AG08395 (cell line): ENCODE measurements at regions not wholly inside any gene's neighbourhood (a gene's known extent, or its start where the extent isn't known, plus 50 kb on each side); places are given as distances from the start of the nearest gene placed in this dataset.
"Not testable (repeated sequence)": the region's sequence is repeated elsewhere in the genome, so short reads cannot be mapped to it uniquely, and the experiment has no call there.

Experiments used
- DNase-seq: peaks from one replicate; pipeline ENCODE4 v3.0.0; 2012; ENCODE audit warnings: mixed read lengths, low spot score

DNA sequence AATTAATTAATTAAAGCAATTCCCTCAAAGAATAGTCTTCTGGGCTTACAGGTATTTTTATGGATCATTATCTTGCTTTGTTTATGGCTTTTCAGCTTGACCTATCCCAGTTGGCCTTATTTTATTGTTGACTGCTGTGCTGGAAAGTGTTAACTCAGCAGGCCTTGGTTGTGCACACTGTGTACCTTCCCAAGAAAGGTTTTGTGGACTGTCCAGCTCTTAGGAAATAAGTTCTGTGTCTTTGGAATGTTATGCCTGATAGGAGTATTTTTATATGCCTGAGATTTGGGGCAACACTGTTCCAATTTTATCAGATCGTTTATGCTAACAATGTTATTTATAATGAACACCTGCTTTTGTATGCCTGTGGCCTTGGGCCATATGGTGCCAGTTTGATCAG lies 671.9 kb upstream of the ZNF804A start:
- DNase-seq = no peak

DNA sequence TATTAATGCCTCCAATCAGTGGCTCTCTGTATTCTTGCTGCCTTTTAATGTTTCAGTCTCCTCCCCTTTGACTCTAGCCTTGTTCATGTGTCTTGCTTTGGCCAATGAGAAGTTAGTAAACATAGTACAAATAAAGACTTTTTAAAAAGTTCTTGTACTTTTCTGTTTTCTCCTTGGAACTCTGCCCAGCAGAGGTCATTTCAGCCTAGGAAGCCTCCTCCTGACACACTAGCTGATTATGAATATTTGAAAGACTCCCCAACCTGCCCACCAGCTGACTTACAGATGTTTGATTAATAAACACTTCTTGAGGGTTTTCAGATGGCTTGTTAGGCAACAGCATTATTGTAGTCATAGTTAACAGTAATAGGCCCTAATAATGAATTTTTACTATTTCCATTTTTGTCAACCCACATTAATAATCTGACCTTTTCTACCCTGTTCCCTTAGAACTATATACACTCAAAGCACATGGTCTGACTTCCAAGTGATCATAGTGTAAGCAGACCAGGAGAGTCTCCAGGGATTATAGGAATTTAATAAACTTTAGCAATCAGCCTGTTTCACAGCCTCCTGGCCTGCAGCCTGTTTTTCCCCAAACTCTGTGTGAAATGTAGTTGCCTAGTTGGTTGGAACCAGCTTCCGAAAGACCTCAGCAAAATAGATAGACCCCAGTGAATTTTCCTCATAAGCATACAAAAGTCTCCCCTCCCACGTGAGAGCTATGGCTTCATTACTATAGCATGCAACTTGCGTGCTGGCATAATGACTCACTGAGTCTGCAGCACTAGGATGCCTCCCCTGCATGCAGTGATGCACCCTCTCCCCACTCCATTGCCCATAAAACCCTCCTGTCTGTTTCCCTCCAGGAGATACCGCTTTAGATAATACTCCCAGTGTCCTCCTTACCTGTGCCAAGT lies 670.7 kb upstream of the ZNF804A start:
- peak; percentile 1 for DNase-seq

DNA sequence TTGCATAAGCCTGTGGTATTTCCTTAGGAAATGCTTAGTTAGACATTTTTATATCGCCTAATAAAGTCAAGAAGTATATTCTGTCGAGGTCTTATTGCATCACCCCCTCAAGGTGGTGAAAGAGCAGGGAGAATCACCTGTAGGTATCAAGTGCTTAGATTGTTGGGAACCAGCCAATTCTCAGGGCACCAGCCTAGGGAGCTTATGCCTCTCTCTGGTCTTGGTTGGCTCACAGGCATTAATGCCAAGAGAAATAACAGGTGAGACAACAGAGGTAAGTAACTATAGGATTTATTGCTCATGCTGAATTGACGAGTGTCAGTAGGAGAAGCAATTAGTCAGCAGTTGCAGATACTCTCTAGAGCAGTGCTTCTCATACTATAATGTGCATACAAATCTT lies 663.3 kb upstream of the ZNF804A start:
- DNase-seq = no peak

DNA sequence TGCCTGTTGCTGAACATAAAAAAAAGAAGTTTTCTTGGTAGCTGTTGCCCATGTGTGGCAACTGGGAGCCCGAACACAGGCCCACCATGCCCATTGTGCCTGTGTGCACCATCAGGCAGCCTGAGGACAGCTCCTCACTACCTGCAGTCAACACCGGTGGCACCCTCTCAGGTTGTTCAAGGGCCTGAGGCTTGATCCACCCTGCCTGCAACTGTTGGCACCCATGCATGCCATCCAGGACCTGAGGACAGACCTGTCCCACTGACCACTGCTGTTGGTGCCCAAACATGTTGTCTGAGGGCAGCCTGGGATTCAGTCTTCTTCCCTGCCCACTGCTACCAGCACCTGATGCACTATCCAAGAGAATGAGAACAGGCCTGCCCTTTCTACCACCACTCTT lies 661.1 kb upstream of the ZNF804A start:
- no peak for DNase-seq

DNA sequence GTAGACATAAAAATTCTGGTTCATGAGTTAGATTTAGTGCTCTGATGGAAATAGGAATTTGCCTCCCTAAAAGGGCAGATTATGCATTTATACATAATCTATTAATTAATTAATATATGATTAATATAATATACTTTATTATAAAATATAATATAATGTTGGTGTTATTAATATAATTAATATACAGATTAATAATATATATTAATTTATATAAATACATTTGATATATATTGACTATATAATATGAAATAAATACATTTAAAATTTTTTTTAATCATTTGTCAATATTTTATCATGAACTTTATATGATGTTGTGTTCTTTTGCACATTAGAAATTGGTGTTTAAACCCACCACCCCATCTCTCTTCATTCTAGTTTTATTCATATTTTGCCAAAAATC lies 652.1 kb upstream of the ZNF804A start:
- DNase-seq = no peak

DNA sequence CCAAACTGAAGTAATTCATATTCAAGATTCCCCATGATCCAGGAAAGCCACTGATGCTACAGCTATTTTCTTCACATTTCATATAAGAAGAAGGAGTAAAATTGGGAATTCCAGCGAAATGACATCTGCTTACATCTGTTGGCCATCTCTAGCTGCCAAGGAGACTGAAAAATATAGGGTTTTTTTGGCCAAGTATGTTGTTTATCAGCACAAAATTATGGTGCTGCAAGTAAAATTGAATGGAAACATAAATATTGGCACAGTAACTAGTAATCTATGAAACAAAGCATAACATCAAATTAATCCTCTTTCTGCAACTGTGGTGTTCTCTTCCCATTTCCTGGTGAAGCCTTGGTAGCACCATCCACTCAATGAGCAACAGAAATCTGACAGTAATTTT lies 649.5 kb upstream of the ZNF804A start:
- DNase-seq = no peak

DNA sequence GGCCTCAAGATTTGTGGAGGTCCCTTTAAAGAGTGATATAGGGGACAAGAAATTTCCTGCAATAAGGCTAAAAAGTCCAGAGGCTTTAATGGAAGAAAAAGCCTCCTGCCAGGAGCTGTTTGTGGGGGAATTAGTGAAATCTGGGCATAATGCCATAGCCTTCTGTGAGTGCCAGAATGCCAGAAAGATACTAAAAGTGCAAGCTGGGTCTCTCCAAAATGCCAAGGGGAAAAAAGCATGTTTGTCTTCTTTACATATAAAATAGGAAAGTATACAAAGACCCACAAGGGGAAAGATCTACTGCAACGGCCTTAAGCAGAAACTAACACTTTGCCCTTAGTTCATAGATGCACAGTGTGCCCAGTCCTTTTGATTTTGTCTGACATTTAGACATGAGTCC lies 647.7 kb upstream of the ZNF804A start:
- DNase-seq = no peak

DNA sequence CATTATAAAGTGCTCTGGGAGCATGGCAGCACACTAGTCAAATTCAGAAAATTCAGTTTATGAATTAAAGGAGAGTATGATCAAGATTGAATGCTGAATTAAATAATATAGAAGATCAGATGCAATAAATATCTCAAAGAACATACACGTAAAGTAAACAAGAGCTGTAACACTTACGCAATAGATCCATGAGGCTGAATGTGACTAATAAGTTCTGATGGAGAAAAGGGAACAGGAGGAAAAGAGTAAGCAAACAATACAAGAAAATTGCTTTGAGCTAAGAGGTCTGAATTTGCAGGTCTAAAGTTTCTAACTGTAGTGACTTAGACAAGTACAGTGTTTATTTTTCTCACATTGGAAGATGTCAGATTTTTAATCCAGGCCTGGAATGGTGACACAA lies 646.7 kb upstream of the ZNF804A start:
- no peak for DNase-seq

DNA sequence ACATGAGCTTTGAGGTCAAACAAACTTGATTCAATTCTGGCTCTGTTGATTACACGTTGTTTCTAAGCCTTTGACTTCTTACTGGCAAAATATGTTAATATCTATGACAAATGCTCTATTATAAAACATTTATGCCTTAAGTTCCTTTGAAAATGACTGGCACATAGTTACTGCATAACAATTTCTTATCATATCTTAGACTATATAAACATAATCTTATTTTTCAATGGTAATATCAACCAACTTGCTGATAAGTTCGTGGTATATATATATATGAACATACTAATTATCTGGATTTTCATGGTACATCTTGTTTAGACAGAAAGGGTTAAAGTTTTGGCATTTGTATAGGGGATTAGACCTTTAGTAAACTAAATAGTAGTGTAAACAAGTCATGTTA lies 645.6 kb upstream of the ZNF804A start:
- DNase-seq = no peak

DNA sequence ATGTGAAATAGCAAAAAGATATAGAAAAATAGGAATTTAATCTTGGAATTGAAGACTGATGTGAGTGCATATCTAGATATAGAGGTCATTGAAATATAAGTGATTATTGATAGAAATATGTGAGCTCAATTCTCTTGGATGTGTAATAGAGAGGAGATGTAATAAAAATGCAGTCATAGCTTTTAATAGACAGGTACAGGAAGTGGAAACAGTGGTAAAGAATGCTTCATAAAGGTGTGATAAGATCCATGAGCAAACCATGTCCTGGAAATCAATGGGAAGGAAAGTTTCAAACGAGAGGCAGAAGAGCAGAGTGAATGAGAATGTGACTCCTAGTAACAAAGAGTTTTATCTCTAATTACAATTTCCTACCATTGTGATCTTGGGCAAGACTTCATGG lies 634.7 kb upstream of the ZNF804A start:
- DNase-seq = no peak

DNA sequence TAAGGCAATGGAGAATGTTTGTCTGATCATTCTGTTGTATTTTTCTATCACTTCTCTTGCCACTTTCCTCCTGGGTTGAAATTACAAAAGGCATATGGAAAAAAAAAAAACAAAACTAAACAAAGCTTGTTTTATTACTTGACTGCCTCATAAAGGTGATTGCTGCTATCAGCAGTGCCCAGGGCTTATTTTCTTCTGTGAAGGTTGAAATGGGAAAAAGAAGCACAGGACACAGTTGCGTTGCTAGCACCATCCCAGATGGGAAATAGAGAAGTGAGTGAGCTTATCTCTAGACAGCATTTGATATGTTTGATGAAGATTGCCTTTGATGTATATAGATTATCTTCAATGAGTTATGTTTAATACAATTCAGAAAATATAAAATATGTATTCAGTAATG lies 633.8 kb upstream of the ZNF804A start:
- no peak for DNase-seq

DNA sequence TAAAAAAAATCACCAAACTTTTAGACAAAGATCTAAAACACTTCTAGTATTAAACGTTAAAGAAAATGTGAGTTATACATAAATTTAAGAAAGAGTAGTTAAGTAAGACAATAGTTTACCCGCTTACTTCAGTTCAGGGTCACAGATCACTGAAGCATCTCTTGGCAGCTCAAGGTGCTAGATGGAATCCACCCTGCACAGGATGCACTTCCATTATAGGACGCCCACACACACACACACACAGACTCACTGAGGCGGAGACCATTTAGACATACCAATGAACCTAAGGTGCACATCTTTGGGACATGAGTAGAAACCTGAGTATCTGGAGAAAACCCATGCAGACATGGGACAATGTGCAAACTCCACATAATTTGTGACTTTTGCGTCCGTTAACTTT lies 630.6 kb upstream of the ZNF804A start:
- DNase-seq = no peak

DNA sequence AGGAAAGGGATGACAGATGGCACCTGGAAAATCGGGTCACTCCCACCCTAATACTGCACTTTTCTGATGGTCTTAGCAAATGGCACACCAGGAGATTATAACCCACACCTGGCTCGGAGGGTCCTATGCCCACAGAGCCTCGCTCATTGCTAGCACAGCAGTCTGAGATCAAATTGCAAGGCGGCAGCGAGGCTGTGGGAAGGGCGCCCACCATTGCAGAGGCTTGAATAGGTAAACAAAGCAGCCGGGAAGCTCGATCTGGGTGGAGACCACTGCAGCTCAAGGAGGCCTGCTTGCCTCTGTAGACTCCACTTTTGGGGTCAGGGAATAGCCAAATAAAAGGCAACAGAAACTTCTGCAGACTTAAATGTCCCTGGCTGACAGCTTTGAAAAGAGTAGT lies 622.7 kb upstream of the ZNF804A start:
- DNase-seq = not testable (repeated sequence)

DNA sequence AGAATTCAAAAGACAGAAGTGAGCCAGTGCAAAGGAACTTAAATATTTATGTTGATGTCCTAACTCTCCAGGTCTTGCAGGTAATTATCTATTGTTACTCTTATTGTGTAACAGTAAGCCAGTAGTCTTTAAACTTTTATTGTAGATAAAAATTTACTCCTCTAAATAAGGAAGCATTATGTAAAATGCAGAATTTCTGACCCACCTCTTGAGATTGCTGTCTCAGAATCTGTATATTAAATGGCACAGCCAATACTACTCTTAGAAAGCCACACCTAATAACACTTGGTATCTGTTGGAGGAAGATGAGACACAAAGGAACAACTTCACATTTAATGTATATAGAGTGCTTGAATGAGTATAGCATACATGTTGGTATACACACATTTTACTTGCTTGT lies 613.5 kb upstream of the ZNF804A start:
- DNase-seq = no peak

DNA sequence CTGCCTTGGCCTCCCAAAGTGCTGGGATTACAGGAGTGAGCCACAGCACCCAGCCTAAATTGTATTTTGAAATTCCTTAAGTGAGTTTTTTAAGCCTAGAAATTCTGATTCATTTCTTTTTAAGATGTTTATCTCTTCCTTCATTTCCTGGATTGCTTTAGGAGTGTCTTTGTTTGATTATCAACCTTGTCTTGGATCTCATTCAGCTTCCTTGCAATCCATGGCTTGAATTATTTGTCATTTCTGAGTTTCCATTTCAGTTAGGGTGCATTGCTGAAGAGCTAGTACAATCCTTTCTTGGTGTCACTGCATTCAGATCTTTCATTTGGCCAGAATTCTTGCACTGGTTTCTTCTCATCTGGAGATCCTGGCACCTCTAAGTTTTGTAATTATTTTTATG lies 606.4 kb upstream of the ZNF804A start:
- no peak for DNase-seq

DNA sequence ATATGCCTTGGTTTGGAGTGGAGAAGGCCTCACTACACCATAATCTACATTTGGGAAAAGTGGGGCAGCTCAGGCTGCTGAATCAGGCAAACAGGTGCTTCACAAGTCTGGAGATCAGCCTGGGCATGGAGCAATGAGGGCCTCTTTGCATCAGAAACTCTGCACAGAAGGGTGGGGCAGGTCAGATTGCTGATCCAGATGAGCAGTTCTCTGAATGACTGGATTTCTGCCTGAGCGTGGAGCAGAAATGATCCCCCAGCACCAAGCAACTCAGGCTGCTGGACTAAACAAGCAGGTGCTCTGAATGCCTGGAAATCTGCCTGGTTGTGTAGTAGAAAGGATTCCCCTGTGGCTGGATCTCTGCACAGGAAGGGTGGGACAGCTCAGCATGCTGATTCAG lies 605.3 kb upstream of the ZNF804A start:
- DNase-seq = no peak

DNA sequence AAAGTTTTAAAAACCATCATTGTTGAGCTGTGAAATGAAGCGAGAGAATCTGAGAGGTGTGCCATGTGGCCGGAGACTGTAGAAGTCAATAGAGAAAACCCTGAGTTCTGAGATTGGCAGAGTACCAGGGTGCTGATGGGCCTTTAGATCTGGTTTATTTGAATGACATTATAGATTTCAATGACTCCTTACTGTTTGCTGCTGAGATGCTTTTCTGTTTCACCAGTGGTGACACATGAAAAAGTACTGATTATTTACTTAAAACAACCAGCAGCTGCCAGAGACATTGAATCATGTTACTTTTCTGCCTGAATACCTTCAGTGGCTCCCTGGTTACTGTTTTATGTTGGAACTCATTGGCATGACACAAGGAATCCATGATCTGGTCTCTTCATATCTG lies 602.7 kb upstream of the ZNF804A start:
- no peak for DNase-seq

DNA sequence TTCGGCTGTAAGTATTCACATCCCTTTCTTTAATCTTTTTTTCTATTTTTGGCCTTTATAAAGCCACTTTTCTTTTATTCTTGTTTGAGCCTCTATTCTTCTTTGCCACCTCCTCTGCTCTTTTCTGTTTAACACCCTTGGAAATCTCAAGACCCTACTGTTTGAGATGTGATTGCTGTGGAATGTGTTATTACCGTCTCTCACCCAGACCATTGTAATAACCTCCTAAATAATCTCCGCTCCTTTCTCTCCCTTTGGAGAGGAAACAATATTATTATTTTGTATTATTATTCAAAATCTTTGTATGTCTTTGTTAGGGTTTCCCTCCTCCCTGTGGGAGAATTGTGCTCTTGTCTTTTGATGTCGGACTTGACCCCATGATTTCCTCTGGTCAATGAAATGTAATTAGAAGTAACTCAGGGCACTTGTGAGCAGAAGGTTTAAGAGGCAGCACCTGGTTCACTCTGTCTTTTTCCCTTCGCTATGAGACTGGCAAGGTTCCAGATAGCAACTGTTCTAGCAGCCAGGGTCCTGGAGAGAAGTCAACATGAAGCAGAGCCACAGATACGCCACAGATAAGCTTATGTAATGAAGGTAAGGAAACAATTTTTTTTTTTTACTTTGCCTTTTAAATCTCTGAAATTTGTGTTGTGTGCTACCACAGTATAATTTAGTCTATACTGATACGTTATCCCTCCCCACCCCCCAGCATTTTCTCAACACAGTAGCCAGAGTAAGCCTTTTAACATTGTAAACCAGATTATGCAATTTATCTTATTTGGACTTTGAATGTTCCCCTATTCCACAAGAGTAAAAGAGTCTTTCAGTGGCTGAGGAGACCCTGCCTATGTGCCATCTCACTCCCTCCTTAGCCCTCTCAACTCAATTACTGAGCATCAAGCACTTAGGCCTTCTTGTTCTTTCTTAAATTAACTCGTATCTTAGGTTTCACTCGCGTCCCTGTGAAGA lies 601.2 kb upstream of the ZNF804A start:
- DNase-seq = no peak

DNA sequence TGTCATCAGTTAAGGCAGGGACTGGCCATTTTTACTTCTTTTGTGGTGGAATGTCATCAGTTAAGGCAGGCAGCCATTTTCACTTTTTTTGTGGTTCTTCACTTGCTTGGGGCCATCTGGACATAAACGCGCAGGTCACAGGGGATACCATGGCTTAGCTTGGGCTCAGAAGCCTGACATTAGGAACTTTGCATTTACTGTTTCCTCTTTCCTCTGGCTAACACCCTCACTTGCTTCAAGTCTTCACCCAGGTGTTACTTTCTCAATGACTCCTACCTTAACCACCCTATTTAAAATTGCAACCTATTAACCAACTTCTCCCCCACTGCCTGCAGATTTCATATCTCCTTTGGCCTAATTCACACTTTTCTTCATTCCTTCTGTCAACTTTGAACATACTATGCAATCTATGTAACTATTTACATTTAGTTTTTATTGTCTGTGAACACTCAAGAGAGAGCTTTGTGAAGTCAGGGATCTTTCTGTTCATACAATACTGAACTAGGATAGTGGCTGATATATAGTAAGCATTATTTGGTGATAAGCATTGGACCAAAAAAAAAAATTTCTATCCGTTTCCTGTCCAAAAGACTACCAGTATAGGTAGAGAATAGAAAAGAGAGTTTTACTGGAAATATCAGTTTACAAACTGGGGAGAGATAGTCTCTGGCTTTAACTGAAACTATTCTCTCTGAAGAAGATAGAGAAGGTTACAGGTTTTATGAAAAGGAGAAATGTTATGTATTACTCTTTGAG lies 600.1 kb upstream of the ZNF804A start:
- DNase-seq = no peak

DNA sequence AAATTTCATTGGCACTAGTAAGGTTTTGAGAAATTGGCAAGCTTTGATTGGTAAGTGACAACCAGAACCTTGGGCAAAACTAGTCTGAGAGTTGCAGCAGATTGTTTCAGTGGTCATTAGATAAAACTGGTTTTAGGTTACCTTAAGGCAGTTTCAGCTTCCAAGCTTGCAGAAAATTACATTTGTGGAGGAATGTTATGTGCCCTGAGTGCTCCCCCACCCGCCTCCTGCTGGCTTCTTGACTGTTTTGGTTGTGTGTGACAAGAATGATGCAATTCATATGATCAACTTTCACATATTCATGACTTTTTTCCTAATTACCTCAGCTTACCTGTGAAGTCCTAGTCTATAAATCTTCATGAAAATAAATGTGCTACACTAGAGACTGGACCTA lies 599.5 kb upstream of the ZNF804A start:
- no peak for DNase-seq

DNA sequence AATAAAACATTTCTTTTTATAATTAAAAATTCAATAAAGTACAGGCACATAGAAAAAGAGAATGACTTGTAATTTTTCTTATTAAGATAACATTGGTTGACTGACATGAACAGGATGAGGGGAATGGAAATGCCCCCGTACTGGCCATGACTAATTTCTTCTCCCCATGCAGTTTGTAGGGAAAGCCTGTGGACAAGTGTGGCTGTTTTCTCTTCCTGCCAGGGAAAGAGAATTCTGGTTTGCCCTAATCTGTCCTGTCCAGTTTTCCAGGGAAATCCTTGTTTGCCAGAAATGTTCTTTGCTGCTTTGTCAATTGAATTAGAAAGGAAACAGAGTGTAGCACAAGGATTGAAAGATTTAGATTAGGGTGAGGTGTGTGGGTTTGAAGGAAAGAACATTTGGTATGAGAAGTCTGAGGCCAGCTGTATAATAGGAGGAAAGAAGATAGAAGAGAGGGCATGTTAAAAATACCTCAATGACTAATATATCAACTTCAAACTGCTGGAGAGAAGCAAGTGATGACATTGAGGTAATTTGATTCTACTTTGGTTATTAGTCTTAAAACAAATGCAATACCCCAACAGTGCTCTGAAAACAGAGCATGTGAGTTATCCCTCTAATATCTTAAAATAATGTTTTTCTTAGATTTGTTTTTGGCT lies 593.9 kb upstream of the ZNF804A start:
- no peak for DNase-seq
